SK-N-DZ (cell line): ENCODE measurements at regions not wholly inside any gene's neighbourhood (a gene's known extent, or its start where the extent isn't known, plus 50 kb on each side); places are given as distances from the start of the nearest gene placed in this dataset.
"Not testable (repeated sequence)": the region's sequence is repeated elsewhere in the genome, so short reads cannot be mapped to it uniquely, and the experiment has no call there.

Experiments used
- DNase-seq: peaks from one replicate; pipeline ENCODE4 v3.0.0-alpha.2; 2015; ENCODE audit warnings: low spot score

GRCh38 chr11:79616392-79616851 lies 175.6 kb upstream of the TENM4 start:
- DNase-seq: no peak

- no peak for DNase-seq
Measured at GRCh38 chr11:79615425-79615824, 174.6 kb upstream of the TENM4 start.

DNA sequence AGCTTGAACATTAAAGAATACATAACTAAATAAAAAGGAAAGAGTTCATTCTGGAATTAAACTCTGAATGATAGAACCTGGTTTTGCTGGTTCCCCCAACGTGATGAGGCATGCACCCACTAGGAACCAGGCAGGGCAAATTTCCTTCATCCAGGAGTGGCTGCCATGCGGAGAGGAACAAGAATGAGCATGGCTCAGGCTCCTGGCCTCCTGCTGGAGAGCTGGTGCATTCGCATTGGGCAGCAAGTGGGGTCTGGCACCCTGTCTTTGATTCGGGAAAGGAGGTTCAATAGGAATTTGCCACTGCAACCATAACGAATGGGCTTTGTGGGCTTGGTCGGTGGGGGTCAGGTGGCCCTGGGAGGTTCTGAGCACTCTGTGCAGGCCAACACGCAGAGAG lies 169.8 kb upstream of the TENM4 start:
- no peak for DNase-seq

DNA sequence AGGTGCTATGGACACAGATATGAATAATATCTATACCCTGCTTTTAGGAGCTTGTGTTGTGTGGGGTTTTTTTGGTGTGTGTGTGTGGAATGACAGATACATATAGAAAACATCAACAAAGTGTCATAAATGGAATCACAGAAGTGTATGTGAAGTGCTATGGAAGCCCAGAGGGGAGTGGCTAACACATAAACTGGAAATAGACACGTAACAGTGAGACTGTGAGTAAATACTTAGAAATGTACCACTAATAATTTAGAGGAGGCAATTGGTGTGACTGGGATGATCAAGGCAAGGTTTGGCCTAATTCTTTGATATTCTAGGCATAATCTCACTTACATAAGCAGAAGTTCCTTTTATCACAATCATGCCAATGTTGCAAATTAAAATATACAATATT lies 169.3 kb upstream of the TENM4 start:
- no peak for DNase-seq

DNA sequence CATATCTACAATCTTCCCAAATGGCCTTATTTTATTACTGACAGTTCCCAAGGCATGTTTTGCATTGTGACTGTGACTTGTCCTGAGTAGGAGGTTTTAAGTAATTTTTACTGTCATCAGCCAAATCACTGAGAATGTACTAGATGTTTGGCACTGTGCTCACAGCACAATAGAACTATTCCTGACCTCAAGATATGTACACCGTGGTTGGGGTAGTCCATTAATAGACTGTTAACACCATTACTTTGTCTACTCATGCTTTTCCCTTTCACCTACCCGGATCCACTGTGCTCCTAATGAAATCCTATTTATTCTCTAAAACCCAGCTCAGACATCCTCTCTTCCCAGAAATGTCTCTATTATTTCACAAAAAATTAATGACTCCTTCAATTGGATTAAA lies 168.7 kb upstream of the TENM4 start:
- DNase-seq: no peak

GRCh38 chr11:79606461-79606860 lies 165.6 kb upstream of the TENM4 start:
- DNase-seq: not testable (repeated sequence)

GRCh38 chr11:79600711-79601110 lies 159.9 kb upstream of the TENM4 start:
- peak; percentile 27 for DNase-seq

DNA sequence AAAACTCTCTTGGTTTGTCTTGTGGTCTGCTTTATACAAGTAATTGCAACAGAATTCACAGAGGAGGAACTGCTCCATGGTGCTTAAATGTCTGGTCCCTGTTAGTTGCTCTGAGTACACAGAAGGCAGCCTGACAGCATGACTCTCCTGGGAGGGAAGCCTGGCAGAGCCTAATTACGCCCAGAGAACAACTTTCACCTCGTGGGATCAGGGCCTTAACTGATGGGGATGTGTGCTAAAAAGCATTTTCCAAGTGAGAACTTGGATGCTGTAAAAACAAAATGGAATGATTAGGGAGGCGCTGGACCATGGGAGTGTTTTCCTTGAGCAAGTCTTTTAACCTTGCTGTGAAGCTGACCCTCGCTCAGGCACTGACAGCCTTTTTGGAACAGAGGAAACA lies 154.0 kb upstream of the TENM4 start:
- DNase-seq: no peak

GRCh38 chr11:79592824-79593223 lies 152.0 kb upstream of the TENM4 start:
- DNase-seq: no peak

- DNase-seq: no peak
Measured at GRCh38 chr11:79592406-79592805, 151.6 kb upstream of the TENM4 start.

- peak; percentile 69 for DNase-seq
Measured at GRCh38 chr11:79582434-79582833, 141.6 kb upstream of the TENM4 start.

DNA sequence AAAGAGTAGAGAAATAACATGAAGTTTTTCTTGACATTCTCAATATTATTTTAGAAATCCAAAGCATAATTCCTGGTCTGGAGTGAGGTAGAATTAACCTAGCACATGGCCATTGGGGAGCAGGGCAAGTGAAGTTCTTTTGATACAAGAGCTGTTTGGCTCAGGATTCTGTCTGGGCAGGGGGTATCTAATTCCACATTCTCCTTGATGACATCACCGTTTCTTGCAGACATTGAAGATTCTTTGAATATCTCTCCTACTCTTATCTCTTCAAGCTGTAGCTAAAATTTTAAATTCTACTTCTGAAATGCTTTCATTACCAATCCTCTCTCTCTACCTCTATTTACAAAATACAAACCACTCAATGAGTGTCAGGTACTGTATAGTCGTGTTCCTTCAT lies 138.2 kb upstream of the TENM4 start:
- DNase-seq: no peak

DNA sequence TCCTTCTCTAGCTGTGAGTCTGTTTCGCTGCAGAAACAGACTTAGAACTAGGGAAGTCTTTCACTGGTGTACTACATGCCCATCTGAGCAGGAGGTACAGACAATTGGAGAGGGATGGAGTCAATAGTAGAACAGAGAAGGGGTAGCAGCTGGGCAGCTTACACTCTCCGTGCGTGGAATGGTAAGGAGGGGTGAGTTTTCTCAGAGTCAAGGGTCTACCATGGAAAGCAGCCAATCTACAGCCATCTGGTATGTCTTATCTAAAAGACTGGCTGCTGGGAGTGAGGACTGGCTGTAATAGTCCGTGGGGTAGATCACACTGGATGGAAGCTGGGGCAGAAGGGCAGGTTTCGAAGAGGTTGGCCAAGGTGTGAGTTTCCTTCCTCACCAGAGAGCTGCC lies 137.3 kb upstream of the TENM4 start:
- DNase-seq: no peak

DNA sequence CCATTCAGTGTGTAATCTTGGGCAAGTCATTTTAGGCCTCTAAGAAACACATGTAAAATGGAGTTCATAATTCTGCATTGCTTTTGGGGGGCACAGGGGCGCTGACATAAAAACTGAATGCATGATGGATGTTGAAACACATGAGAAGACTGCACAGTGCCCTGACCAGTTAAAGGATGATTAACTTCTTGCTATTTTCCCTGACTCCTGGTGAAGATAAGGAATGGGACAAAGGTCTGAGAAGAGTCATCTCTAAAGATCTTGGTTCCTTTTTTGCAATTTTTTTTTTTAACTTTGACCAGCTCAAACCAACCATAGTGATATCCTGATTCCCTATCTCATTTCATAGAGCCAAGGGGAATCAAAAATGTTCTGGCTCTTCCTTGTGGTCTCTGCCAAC lies 134.9 kb upstream of the TENM4 start:
- DNase-seq: no peak

GRCh38 chr11:79570104-79570503 lies 129.3 kb upstream of the TENM4 start:
- DNase-seq: no peak

DNA sequence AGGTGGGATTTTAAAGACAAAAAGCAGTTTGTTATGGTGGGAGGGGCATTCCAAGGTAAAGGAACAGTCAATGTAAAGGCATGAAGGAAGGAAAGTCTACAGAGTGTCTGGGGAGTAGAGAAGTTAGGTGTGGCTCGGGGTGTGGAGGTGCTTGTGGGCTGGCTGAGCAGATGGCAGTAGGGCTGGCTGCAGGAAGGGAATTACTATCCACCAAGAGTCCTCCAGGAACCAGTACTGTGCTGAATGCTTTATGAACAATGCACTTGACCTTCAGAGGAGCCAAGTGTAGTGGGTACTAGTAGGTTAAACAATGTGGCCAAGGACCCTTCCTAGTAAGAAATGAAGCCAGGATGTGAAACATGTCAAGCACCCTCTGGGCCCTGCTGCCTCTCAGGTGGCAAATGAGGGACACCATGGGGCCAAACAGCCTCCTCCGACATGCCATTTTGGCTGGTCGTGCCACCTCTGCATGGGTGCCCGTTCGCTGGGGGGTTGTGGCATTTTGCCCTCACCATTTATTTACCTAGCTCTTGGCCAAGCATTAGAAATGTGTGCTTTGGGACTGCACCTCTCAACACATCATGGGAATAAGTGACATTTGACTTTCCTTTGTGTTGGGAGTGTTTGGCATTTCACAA lies 123.6 kb upstream of the TENM4 start:
- no peak for DNase-seq

GRCh38 chr11:79561496-79561895 lies 120.7 kb upstream of the TENM4 start:
- no peak for DNase-seq

- no peak for DNase-seq
Measured at GRCh38 chr11:79550809-79551208, 110.0 kb upstream of the TENM4 start.

GRCh38 chr11:79547256-79547655 lies 106.4 kb upstream of the TENM4 start:
- no peak for DNase-seq

DNA sequence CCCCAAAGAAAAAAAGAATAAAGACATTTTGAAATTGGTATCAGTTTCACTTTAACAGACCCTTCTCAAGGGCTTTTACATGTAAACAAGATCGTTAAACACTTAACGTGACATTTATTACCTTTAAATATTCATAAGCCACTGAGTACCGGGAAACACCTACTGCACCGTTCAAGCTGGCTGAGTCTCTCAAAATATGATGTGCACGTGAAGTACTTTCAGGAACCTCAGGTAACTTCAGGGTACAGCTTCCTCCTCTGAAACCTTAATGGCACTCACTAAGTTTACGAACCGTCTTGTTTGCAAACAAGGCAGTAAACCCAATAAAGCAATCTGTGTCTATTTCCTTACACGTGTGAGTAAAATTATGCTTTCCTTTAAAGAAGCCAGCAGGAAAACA lies 105.5 kb upstream of the TENM4 start:
- no peak for DNase-seq

- no peak for DNase-seq
Measured at GRCh38 chr11:79544361-79544760, 103.5 kb upstream of the TENM4 start.

DNA sequence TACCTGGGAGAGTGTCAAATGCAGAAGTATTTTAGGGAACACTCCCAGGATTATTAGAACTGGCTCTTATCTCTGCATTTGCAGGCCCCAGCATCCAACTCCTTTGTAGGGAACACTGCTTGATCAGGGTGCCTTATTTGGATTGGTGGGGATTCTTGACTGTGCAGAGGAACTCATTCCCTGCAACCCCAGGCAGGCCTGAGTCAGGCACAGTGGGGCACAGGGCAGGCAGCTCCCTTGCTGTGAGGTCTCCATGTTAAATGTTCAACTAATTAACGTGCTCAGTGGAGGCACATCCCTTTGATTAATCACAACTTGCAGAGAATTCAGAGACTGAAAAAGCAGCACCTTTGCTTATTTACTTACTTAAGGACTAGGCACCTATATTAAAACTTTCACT lies 102.3 kb upstream of the TENM4 start:
- no peak for DNase-seq

DNA sequence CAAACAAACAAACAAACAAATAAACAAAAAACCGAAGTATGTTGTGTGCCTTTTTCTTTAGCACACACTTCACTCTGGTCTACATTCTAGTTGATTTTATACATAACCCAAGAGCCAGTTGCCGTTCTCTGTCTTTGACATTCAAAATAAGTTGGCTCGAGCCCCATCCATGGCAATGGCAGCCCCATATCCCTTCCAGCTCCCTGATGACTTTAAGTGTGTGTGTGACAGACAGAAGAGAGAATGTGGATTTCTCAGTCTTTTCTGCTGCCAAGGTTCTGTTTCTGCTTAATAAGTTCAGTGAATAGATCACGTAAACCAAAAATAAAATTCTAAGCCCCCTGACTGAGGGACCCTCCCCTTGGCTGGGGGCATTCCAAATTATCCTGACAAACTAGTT lies 100.6 kb upstream of the TENM4 start:
- DNase-seq: no peak

- no peak for DNase-seq
Measured at GRCh38 chr11:79538775-79539174, 97.9 kb upstream of the TENM4 start.
